ENCODE measurements at regions not wholly inside any gene's neighbourhood (a gene's known extent, or its start where the extent isn't known, plus 50 kb on each side); places are given as distances from the start of the nearest gene placed in this dataset.

GRCh38 chr2:176747506-176747905 is 465.1 kb upstream of the HNRNPA3 start:
- Histone ChIP-seq H3K27me3 (ENCODE audit: control insufficient read depth in 1 of 2, insufficient read depth in 2 of 2, low read length in 2 of 2) (peaks cover 0 to 7% of the 10 kb centered on the region in 2 donors), H3K36me3 (ENCODE audit: control insufficient read depth in 1 of 2, insufficient read depth in 2 of 2, low read length in 2 of 2) (no peaks in the 10 kb centered on the region), H3K9me3 (ENCODE audit: control insufficient read depth in 1 of 2, low read length in 2 of 2) (no peaks in the 10 kb centered on the region), H3K27ac (ENCODE audit: low read depth, low read length) (no peak overlapping the region), H3K4me3 (ENCODE audit: low read depth in 1 of 2, low read length in 2 of 2) (no peak overlapping the region), H3K4me1 (ENCODE audit: control insufficient read depth in 1 of 2, insufficient read depth in 2 of 2, low read length in 2 of 2) (no peaks in the 10 kb centered on the region), H3K9ac (ENCODE audit: low read depth in 1 of 2, low read length in 2 of 2) (no peak overlapping the region)

GRCh38 chr2:176747928-176748327 is 464.7 kb upstream of the HNRNPA3 start:
- H3K9ac ChIP-seq (ENCODE audit: low read depth in 1 of 2, low read length in 2 of 2) = no peak overlapping the region
- no peak overlapping the region for H3K4me3 ChIP-seq (ENCODE audit: low read depth in 1 of 2, low read length in 2 of 2)
- H3K36me3 ChIP-seq (ENCODE audit: control insufficient read depth in 1 of 2, insufficient read depth in 2 of 2, low read length in 2 of 2) = no peaks in the 10 kb centered on the region
- no peak overlapping the region for H3K27ac ChIP-seq (ENCODE audit: low read depth, low read length)
- no peaks in the 10 kb centered on the region for H3K9me3 ChIP-seq (ENCODE audit: control insufficient read depth in 1 of 2, low read length in 2 of 2)
- H3K27me3 ChIP-seq (ENCODE audit: control insufficient read depth in 1 of 2, insufficient read depth in 2 of 2, low read length in 2 of 2) = peaks cover 0 to 7% of the 10 kb centered on the region in 2 donors
- no peaks in the 10 kb centered on the region for H3K4me1 ChIP-seq (ENCODE audit: control insufficient read depth in 1 of 2, insufficient read depth in 2 of 2, low read length in 2 of 2)

- Histone ChIP-seq H3K9me3 (ENCODE audit: control insufficient read depth in 1 of 2, low read length in 2 of 2) (no peaks in the 10 kb centered on the region), H3K4me1 (ENCODE audit: control insufficient read depth in 1 of 2, insufficient read depth in 2 of 2, low read length in 2 of 2) (no peaks in the 10 kb centered on the region), H3K4me3 (ENCODE audit: low read depth in 1 of 2, low read length in 2 of 2) (no peak overlapping the region), H3K9ac (ENCODE audit: low read depth in 1 of 2, low read length in 2 of 2) (no peak overlapping the region), H3K27ac (ENCODE audit: low read depth, low read length) (no peak overlapping the region), H3K27me3 (ENCODE audit: control insufficient read depth in 1 of 2, insufficient read depth in 2 of 2, low read length in 2 of 2) (peaks cover 0 to 7% of the 10 kb centered on the region in 2 donors), H3K36me3 (ENCODE audit: control insufficient read depth in 1 of 2, insufficient read depth in 2 of 2, low read length in 2 of 2) (no peaks in the 10 kb centered on the region)
These were observed 463.9 kb upstream of the HNRNPA3 start for GRCh38 chr2:176748662-176749061.

GRCh38 chr2:176751314-176752227 is 461.0 kb upstream of the HNRNPA3 start:
- Histone ChIP-seq H3K27me3 (ENCODE audit: control insufficient read depth in 1 of 2, insufficient read depth in 2 of 2, low read length in 2 of 2) (peaks cover 0 to 24% of the 10 kb centered on the region in 2 donors), H3K9me3 (ENCODE audit: control insufficient read depth in 1 of 2, low read length in 2 of 2) (no peaks in the 10 kb centered on the region), H3K9ac (ENCODE audit: low read depth in 1 of 2, low read length in 2 of 2) (no peak overlapping the region), H3K4me1 (ENCODE audit: control insufficient read depth in 1 of 2, insufficient read depth in 2 of 2, low read length in 2 of 2) (no peaks in the 10 kb centered on the region), H3K4me3 (ENCODE audit: low read depth in 1 of 2, low read length in 2 of 2) (no peak overlapping the region), H3K36me3 (ENCODE audit: control insufficient read depth in 1 of 2, insufficient read depth in 2 of 2, low read length in 2 of 2) (no peaks in the 10 kb centered on the region), H3K27ac (ENCODE audit: low read depth, low read length) (no peak overlapping the region)

- no peak overlapping the region for H3K27ac ChIP-seq (ENCODE audit: low read depth, low read length)
- no peak overlapping the region for H3K4me3 ChIP-seq (ENCODE audit: low read depth in 1 of 2, low read length in 2 of 2)
- H3K27me3 ChIP-seq (ENCODE audit: control insufficient read depth in 1 of 2, insufficient read depth in 2 of 2, low read length in 2 of 2) = peaks cover 0 to 24% of the 10 kb centered on the region in 2 donors
- H3K9me3 ChIP-seq (ENCODE audit: control insufficient read depth in 1 of 2, low read length in 2 of 2) = no peaks in the 10 kb centered on the region
- no peaks in the 10 kb centered on the region for H3K36me3 ChIP-seq (ENCODE audit: control insufficient read depth in 1 of 2, insufficient read depth in 2 of 2, low read length in 2 of 2)
- no peaks in the 10 kb centered on the region for H3K4me1 ChIP-seq (ENCODE audit: control insufficient read depth in 1 of 2, insufficient read depth in 2 of 2, low read length in 2 of 2)
- H3K9ac ChIP-seq (ENCODE audit: low read depth in 1 of 2, low read length in 2 of 2) = no peak overlapping the region
These were observed 460.3 kb upstream of the HNRNPA3 start for GRCh38 chr2:176752295-176752694.

DNA sequence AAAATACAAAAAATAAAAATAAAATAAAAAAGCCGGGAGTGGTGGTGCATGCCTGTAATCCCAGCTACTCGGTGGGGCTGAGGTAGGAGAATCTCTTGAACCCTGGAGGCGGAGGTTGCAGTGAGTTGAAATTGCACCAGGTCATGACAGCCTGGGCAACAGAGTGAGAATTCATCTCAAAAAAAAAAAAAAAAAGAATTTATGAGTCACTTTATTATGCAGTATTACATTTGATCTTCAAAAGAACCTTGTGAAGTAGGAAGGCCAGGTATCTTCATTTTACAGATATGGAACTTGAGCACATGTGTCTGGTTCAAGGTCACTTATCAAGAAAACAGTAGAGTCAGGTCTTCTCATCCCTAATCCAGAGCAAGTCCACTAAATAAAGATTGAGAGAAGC is 459.4 kb upstream of the HNRNPA3 start:
- Histone ChIP-seq H3K27ac (ENCODE audit: low read depth, low read length) (no peak overlapping the region), H3K4me3 (ENCODE audit: low read depth in 1 of 2, low read length in 2 of 2) (no peak overlapping the region), H3K4me1 (ENCODE audit: control insufficient read depth in 1 of 2, insufficient read depth in 2 of 2, low read length in 2 of 2) (no peaks in the 10 kb centered on the region), H3K36me3 (ENCODE audit: control insufficient read depth in 1 of 2, insufficient read depth in 2 of 2, low read length in 2 of 2) (no peaks in the 10 kb centered on the region), H3K9me3 (ENCODE audit: control insufficient read depth in 1 of 2, low read length in 2 of 2) (no peaks in the 10 kb centered on the region), H3K9ac (ENCODE audit: low read depth in 1 of 2, low read length in 2 of 2) (no peak overlapping the region), H3K27me3 (ENCODE audit: control insufficient read depth in 1 of 2, insufficient read depth in 2 of 2, low read length in 2 of 2) (peaks cover 5 to 29% of the 10 kb centered on the region in 2 donors)

DNA sequence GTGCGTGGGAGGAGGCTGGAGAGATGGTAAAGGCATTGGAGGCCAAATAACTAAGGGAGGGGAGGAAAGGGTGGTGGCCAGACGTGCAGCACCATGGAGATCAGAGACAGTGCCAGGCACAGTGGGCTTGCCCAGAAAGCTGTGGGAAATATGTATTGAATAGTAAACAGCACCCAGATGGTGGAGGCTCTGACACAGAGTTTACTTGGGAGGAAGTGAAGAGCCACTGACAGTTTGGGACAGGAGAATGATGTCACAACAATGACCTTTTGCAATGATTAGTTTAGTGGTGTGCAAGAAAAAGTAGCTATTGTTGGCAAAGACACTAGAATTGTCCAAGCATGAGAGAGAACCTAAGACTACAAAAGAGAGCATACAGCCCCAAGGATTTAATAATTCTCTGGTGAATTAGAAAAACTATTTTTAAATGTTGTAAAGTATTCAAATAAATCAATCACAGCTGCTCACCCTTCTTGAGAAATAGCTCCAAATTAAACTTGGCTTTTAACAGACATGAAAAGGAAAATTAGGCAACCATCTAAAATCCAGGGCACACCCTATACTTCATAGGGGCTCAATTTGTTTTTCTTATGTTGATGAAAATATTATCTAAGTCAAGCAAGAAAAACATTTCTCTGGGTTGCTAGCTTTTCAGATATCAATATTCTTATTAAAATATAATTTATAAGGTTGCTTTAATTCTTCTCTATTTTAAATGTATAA is 458.7 kb upstream of the HNRNPA3 start:
- Histone ChIP-seq H3K9me3 (ENCODE audit: control insufficient read depth in 1 of 2, low read length in 2 of 2) (no peaks in the 10 kb centered on the region), H3K4me3 (ENCODE audit: low read depth in 1 of 2, low read length in 2 of 2) (no peak overlapping the region), H3K27ac (ENCODE audit: low read depth, low read length) (no peak overlapping the region), H3K9ac (ENCODE audit: low read depth in 1 of 2, low read length in 2 of 2) (no peak overlapping the region), H3K36me3 (ENCODE audit: control insufficient read depth in 1 of 2, insufficient read depth in 2 of 2, low read length in 2 of 2) (no peaks in the 10 kb centered on the region), H3K4me1 (ENCODE audit: control insufficient read depth in 1 of 2, insufficient read depth in 2 of 2, low read length in 2 of 2) (peaks cover 0 to 3% of the 10 kb centered on the region in 2 donors), H3K27me3 (ENCODE audit: control insufficient read depth in 1 of 2, insufficient read depth in 2 of 2, low read length in 2 of 2) (peaks cover 5 to 29% of the 10 kb centered on the region in 2 donors)

- no peak overlapping the region for H3K9ac ChIP-seq (ENCODE audit: low read depth in 1 of 2, low read length in 2 of 2)
- H3K36me3 ChIP-seq (ENCODE audit: control insufficient read depth in 1 of 2, insufficient read depth in 2 of 2, low read length in 2 of 2) = no peaks in the 10 kb centered on the region
- no peak overlapping the region for H3K4me3 ChIP-seq (ENCODE audit: low read depth in 1 of 2, low read length in 2 of 2)
- H3K27ac ChIP-seq (ENCODE audit: low read depth, low read length) = no peak overlapping the region
- no peaks in the 10 kb centered on the region for H3K9me3 ChIP-seq (ENCODE audit: control insufficient read depth in 1 of 2, low read length in 2 of 2)
- peaks cover 5 to 26% of the 10 kb centered on the region in 2 donors for H3K27me3 ChIP-seq (ENCODE audit: control insufficient read depth in 1 of 2, insufficient read depth in 2 of 2, low read length in 2 of 2)
- H3K4me1 ChIP-seq (ENCODE audit: control insufficient read depth in 1 of 2, insufficient read depth in 2 of 2, low read length in 2 of 2) = peaks cover 0 to 3% of the 10 kb centered on the region in 2 donors
These were observed 457.0 kb upstream of the HNRNPA3 start for GRCh38 chr2:176755537-176756135.

GRCh38 chr2:176758426-176758825 is 454.2 kb upstream of the HNRNPA3 start:
- Histone ChIP-seq H3K36me3 (ENCODE audit: control insufficient read depth in 1 of 2, insufficient read depth in 2 of 2, low read length in 2 of 2) (no peaks in the 10 kb centered on the region), H3K4me1 (ENCODE audit: control insufficient read depth in 1 of 2, insufficient read depth in 2 of 2, low read length in 2 of 2) (peaks cover 0 to 3% of the 10 kb centered on the region in 2 donors), H3K27ac (ENCODE audit: low read depth, low read length) (no peak overlapping the region), H3K9me3 (ENCODE audit: control insufficient read depth in 1 of 2, low read length in 2 of 2) (no peaks in the 10 kb centered on the region), H3K9ac (ENCODE audit: low read depth in 1 of 2, low read length in 2 of 2) (no peak overlapping the region), H3K27me3 (ENCODE audit: control insufficient read depth in 1 of 2, insufficient read depth in 2 of 2, low read length in 2 of 2) (peaks cover 10 to 48% of the 10 kb centered on the region in 2 donors), H3K4me3 (ENCODE audit: low read depth in 1 of 2, low read length in 2 of 2) (no peak overlapping the region)

DNA sequence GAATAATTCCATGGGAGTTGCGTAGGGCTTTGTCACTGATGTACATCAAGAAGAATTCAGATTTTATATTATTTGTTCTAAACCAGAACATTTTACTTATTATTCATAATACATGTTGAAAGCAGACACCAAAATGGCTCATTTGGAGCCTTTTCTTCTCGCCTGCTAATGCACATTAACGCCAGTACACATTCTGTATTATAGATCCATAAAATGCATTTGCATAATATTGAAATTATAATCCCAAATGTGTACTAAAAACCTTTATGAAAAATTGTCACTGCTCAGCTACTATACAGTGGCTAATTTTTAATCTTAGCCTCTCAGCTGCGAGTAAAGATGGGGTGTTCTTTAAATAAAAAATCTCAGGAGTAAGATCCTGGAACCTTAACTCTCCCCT is 452.2 kb upstream of the HNRNPA3 start:
- Histone ChIP-seq H3K27ac (ENCODE audit: low read depth, low read length) (no peak overlapping the region), H3K36me3 (ENCODE audit: control insufficient read depth in 1 of 2, insufficient read depth in 2 of 2, low read length in 2 of 2) (no peaks in the 10 kb centered on the region), H3K9me3 (ENCODE audit: control insufficient read depth in 1 of 2, low read length in 2 of 2) (no peaks in the 10 kb centered on the region), H3K4me1 (ENCODE audit: control insufficient read depth in 1 of 2, insufficient read depth in 2 of 2, low read length in 2 of 2) (peaks cover 0 to 3% of the 10 kb centered on the region in 2 donors), H3K9ac (ENCODE audit: low read depth in 1 of 2, low read length in 2 of 2) (no peak overlapping the region), H3K27me3 (ENCODE audit: control insufficient read depth in 1 of 2, insufficient read depth in 2 of 2, low read length in 2 of 2) (peaks cover 10 to 40% of the 10 kb centered on the region in 2 donors), H3K4me3 (ENCODE audit: low read depth in 1 of 2, low read length in 2 of 2) (no peak overlapping the region)

Data from duodenal mucosa (tissue), 2 donors.